Osteocyte (in vitro differentiated cells): ENCODE measurements at regions not wholly inside any gene's neighbourhood (a gene's known extent, or its start where the extent isn't known, plus 50 kb on each side); places are given as distances from the start of the nearest gene placed in this dataset.

Source experiments
- DNase-seq: peaks from one replicate; pipeline ENCODE4 v3.0.0; 2021; ENCODE audit warnings: mixed read lengths; ENCODE audit not compliant: unreplicated experiment; ENCODE audit errors: extremely low spot score
- H3K27ac Mint-ChIP-seq: one replicate; pipeline ENCODE4 v1.8.0; 2021; ENCODE audit warnings: mild to moderate bottlenecking, mixed read lengths; ENCODE audit not compliant: unreplicated experiment
- H3K27me3 Mint-ChIP-seq: one replicate; pipeline ENCODE4 v1.8.0; 2021; ENCODE audit warnings: mixed read lengths; ENCODE audit not compliant: unreplicated experiment
- H3K36me3 Mint-ChIP-seq: one replicate; pipeline ENCODE4 v1.8.0; 2021; ENCODE audit warnings: mixed read lengths; ENCODE audit not compliant: unreplicated experiment
- H3K4me1 Mint-ChIP-seq: one replicate; pipeline ENCODE4 v1.8.0; 2021; ENCODE audit warnings: mixed read lengths; ENCODE audit not compliant: unreplicated experiment
- H3K4me3 Mint-ChIP-seq: one replicate; pipeline ENCODE4 v1.8.0; 2021; ENCODE audit warnings: mild to moderate bottlenecking, moderate library complexity, mixed read lengths; ENCODE audit not compliant: unreplicated experiment
- H3K9me3 Mint-ChIP-seq: one replicate; pipeline ENCODE4 v1.8.0; 2021; ENCODE audit warnings: mixed read lengths; ENCODE audit not compliant: unreplicated experiment
- TF ChIP-seq, protein P1 (sequence below): fragments of 200-600 bp; sonication (generic); IDR thresholded peaks from 2 replicates; pipeline ENCODE4 v1.5.0; 2021; ENCODE audit warnings: antibody characterized with exemption, mild to moderate bottlenecking, moderate library complexity

GRCh38 chr14:25628978-25629377 is 579.0 kb upstream of the STXBP6 start:
- no peak overlapping the region for H3K27ac Mint-ChIP-seq
- H3K4me1 Mint-ChIP-seq, result no peaks in the 10 kb centered on the region
- TF ChIP-seq, protein P1, sequence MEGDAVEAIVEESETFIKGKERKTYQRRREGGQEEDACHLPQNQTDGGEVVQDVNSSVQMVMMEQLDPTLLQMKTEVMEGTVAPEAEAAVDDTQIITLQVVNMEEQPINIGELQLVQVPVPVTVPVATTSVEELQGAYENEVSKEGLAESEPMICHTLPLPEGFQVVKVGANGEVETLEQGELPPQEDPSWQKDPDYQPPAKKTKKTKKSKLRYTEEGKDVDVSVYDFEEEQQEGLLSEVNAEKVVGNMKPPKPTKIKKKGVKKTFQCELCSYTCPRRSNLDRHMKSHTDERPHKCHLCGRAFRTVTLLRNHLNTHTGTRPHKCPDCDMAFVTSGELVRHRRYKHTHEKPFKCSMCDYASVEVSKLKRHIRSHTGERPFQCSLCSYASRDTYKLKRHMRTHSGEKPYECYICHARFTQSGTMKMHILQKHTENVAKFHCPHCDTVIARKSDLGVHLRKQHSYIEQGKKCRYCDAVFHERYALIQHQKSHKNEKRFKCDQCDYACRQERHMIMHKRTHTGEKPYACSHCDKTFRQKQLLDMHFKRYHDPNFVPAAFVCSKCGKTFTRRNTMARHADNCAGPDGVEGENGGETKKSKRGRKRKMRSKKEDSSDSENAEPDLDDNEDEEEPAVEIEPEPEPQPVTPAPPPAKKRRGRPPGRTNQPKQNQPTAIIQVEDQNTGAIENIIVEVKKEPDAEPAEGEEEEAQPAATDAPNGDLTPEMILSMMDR, result no peak
- DNase-seq, result no peak
- no peak overlapping the region for H3K4me3 Mint-ChIP-seq
- H3K9me3 Mint-ChIP-seq, result peaks cover 37% of the 10 kb centered on the region
- H3K27me3 Mint-ChIP-seq, result no peaks in the 10 kb centered on the region
- H3K36me3 Mint-ChIP-seq, result no peaks in the 10 kb centered on the region

- TF ChIP-seq, protein P1, result no peak
- no peak for DNase-seq
- Mint-ChIP-seq H3K36me3 (no peaks in the 10 kb centered on the region), H3K4me3 (no peak overlapping the region), H3K9me3 (peaks cover 43% of the 10 kb centered on the region), H3K27ac (no peak overlapping the region), H3K4me1 (no peaks in the 10 kb centered on the region), H3K27me3 (no peaks in the 10 kb centered on the region)
Measured at GRCh38 chr14:25628390-25628789, 578.4 kb upstream of the STXBP6 start.

DNA sequence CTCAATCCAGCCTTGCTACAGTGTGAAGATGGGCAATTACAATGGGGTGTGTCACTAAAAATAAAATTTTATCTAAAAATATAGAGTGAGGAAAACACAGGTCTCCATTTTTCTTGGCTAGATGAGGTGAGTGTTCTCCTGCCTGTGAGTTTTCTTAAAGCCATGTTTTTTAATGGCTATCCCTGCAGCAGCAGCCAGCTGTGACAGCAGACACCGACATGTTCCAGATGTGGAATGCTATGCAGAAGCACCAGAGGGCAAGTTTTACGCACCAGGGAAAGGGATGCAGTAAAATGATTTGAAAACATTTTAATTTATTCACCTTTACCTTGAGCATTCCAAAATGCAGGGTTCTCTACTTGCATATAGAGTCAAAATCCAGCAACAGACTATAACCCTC is 577.0 kb upstream of the STXBP6 start:
- Mint-ChIP-seq H3K27ac (no peak overlapping the region), H3K36me3 (no peaks in the 10 kb centered on the region), H3K27me3 (no peaks in the 10 kb centered on the region), H3K9me3 (peaks cover 42% of the 10 kb centered on the region), H3K4me3 (no peak overlapping the region), H3K4me1 (no peaks in the 10 kb centered on the region)
- no peak for DNase-seq
- TF ChIP-seq, protein P1, result no peak

DNA sequence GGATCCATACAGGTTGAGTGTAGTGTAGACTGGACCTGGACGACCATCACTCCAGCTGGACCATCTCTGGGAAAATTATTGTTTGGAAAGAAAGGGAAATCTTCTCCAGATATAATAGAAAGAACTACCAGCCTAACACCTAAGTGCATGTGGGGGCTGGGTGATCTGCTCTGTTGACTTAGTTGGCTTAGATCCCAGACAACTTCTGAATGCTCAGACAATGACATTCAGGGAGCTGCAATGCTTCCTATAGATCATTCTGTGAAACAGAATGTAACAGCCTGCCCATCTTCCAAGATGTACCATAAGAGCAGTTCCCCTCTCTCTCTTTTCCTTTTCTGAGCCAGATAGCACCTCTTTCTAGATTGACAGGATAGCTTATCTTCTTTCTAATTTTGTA is 572.8 kb upstream of the STXBP6 start:
- no peak overlapping the region for H3K4me3 Mint-ChIP-seq
- H3K36me3 Mint-ChIP-seq, result no peaks in the 10 kb centered on the region
- TF ChIP-seq, protein P1, result no peak
- H3K27me3 Mint-ChIP-seq, result no peaks in the 10 kb centered on the region
- H3K27ac Mint-ChIP-seq, result no peak overlapping the region
- DNase-seq, result no peak
- peaks cover 60% of the 10 kb centered on the region for H3K9me3 Mint-ChIP-seq
- H3K4me1 Mint-ChIP-seq, result no peaks in the 10 kb centered on the region

- H3K9me3 Mint-ChIP-seq, result peaks cover 52% of the 10 kb centered on the region
- H3K27me3 Mint-ChIP-seq, result no peaks in the 10 kb centered on the region
- TF ChIP-seq, protein P1, result no peak
- H3K36me3 Mint-ChIP-seq, result no peaks in the 10 kb centered on the region
- no peak for DNase-seq
- no peak overlapping the region for H3K27ac Mint-ChIP-seq
- no peaks in the 10 kb centered on the region for H3K4me1 Mint-ChIP-seq
- no peak overlapping the region for H3K4me3 Mint-ChIP-seq
Measured at GRCh38 chr14:25620515-25620914, 570.6 kb upstream of the STXBP6 start.
